Loucy (cell line): ENCODE measurements at regions not wholly inside any gene's neighbourhood (a gene's known extent, or its start where the extent isn't known, plus 50 kb on each side); places are given as distances from the start of the nearest gene placed in this dataset.

Experiments
- H2AFZ ChIP-seq: fragments of 200-600 bp; sonication (generic); 2 replicates; pipeline ENCODE4 v1.6.0; 2016; ENCODE audit warnings: antibody characterized with exemption, mild to moderate bottlenecking, low read length, moderate library complexity
- H3F3A ChIP-seq: fragments of 200-600 bp; 2 replicates; pipeline ENCODE4 v1.6.0; 2016; ENCODE audit warnings: antibody characterized with exemption, low read depth, mild to moderate bottlenecking
- H3K27me3 ChIP-seq: fragments of 200-600 bp; sonication (generic); 2 replicates; pipeline ENCODE4 v1.6.1; 2014; ENCODE audit warnings: low read length, mild to moderate bottlenecking; ENCODE audit not compliant: insufficient read depth, poor library complexity, severe bottlenecking
- H3K36me3 ChIP-seq: fragments of 200-600 bp; sonication (generic); 2 replicates; pipeline ENCODE4 v1.6.1; 2016; ENCODE audit warnings: low read length; ENCODE audit not compliant: insufficient read depth
- H3K4me1 ChIP-seq: fragments of 200-600 bp; sonication (generic); 2 replicates; pipeline ENCODE4 v1.5.1; 2014; ENCODE audit warnings: low read length, mild to moderate bottlenecking; ENCODE audit not compliant: insufficient read depth, poor library complexity, severe bottlenecking
- H3K4me2 ChIP-seq: fragments of 200-600 bp; sonication (generic); 2 replicates; pipeline ENCODE4 v1.6.0; 2014; ENCODE audit warnings: antibody characterized with exemption, low read length, low read depth, mild to moderate bottlenecking; ENCODE audit not compliant: poor library complexity, severe bottlenecking
- H3K4me3 ChIP-seq: fragments of 200-600 bp; sonication (generic); 2 replicates; pipeline ENCODE4 v1.5.1; 2014; ENCODE audit warnings: low read length, mild to moderate bottlenecking, mixed read lengths; ENCODE audit not compliant: poor library complexity, severe bottlenecking
- H3K79me2 ChIP-seq: fragments of 200-600 bp; sonication (generic); 2 replicates; pipeline ENCODE4 v1.6.1; 2014; ENCODE audit warnings: low read length; ENCODE audit not compliant: insufficient read depth
- H3K9ac ChIP-seq: fragments of 200-600 bp; sonication (generic); 2 replicates; pipeline ENCODE4 v1.6.0; 2014; ENCODE audit warnings: mild to moderate bottlenecking, low read depth, low read length, moderate library complexity; ENCODE audit not compliant: poor library complexity, severe bottlenecking
- H3K9me2 ChIP-seq: fragments of 200-600 bp; sonication (generic); replicated peaks from 2 replicates; pipeline ENCODE4 v1.6.1; 2016; ENCODE audit warnings: low read depth, low read length, mixed read lengths
- H3K9me3 ChIP-seq: fragments of 200-600 bp; sonication (generic); 2 replicates; pipeline ENCODE4 v1.6.1; 2014; ENCODE audit warnings: mild to moderate bottlenecking, antibody characterized with exemption, low read length, low read depth; ENCODE audit not compliant: insufficient read depth
- H4K20me1 ChIP-seq: fragments of 200-600 bp; sonication (generic); 2 replicates; pipeline ENCODE4 v1.6.0; 2014; ENCODE audit warnings: antibody characterized with exemption, low read length, mild to moderate bottlenecking; ENCODE audit not compliant: insufficient read depth, poor library complexity, severe bottlenecking
- EZH2phosphoT487 ChIP-seq: fragments of 200-600 bp; IDR thresholded peaks from 2 replicates; pipeline ENCODE4 v1.6.1; 2018; ENCODE audit warnings: antibody characterized with exemption, mild to moderate bottlenecking, moderate library complexity, borderline replicate concordance
- TF ChIP-seq, protein P1 (sequence below): fragments of 200-600 bp; sonication (generic); conservative IDR thresholded peaks from 2 replicates; pipeline ENCODE4 v1.5.1; 2014; ENCODE audit warnings: mild to moderate bottlenecking, antibody characterized with exemption, low read length

DNA sequence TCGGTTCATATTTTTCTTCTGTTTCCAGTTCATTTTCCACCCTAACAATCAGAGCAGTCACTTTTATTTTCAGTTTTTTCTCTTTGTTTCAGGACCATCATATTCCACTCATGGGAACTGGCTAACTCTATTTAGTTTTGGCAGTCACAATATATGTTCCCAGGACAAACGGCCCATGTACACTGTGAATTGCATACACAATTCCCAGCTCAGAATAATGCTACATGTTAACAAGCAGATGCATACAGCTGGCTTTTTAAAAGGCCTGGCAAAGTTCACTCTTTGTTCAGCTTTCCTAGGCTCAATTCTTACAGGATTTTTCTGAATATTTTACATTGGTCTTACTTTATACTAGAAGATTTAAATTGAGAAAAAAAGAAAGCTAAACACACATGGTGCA is 224.9 kb downstream of the ANKRD50 start:
- Histone ChIP-seq H3K4me2 (no peak overlapping the region), H3K4me1 (no peaks in the 10 kb centered on the region), H3K27me3 (no peaks in the 10 kb centered on the region), H3K36me3 (no peaks in the 10 kb centered on the region), H3K9ac (no peak overlapping the region), H3F3A (no peaks in the 10 kb centered on the region), H3K9me2 (no peaks in the 10 kb centered on the region), H2AFZ (no peak overlapping the region), H3K79me2 (no peaks in the 10 kb centered on the region), H4K20me1 (no peaks in the 10 kb centered on the region), H3K4me3 (no peak overlapping the region), H3K9me3 (no peaks in the 10 kb centered on the region)
- TF ChIP-seq EZH2phosphoT487 = no peak
- TF ChIP-seq, protein P1, sequence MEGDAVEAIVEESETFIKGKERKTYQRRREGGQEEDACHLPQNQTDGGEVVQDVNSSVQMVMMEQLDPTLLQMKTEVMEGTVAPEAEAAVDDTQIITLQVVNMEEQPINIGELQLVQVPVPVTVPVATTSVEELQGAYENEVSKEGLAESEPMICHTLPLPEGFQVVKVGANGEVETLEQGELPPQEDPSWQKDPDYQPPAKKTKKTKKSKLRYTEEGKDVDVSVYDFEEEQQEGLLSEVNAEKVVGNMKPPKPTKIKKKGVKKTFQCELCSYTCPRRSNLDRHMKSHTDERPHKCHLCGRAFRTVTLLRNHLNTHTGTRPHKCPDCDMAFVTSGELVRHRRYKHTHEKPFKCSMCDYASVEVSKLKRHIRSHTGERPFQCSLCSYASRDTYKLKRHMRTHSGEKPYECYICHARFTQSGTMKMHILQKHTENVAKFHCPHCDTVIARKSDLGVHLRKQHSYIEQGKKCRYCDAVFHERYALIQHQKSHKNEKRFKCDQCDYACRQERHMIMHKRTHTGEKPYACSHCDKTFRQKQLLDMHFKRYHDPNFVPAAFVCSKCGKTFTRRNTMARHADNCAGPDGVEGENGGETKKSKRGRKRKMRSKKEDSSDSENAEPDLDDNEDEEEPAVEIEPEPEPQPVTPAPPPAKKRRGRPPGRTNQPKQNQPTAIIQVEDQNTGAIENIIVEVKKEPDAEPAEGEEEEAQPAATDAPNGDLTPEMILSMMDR = no peak

DNA sequence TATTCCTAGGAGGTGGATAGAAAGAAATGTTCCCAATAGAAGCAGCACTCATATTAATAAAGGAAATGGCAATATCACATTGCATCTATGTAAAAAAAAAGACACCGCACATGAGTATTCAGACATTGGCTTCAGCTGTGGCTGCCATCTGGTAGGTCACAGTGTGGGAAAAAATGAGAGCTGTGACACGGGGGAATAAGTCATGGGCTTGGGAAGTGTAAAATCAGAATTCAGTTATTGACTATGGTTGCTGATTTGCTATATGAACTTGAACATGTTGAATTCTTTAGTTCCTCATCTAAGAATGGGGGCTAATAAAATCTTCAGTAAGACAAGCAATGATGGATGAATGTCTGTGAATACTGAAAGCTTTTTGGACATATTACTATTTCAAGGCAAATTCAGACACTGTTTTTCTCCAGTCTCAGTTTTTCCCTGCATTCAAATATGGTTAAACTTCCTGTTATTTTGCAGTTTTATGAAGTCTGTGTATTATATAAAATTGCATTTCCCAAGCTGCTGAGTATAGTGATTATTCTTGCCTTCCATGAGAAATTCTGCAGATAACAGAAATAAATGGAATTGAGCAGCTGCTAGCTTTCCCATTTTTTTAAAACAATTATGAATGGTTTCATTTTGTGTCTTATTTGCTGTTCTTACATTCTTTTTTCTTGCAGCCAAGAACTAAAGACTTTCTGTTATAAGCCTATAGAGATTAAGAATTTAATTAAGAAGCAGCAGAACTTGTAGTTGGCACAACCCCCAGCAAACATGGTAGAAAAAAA is 221.0 kb downstream of the ANKRD50 start:
- no peak overlapping the region for H3K4me3 ChIP-seq
- no peaks in the 10 kb centered on the region for H3K9me2 ChIP-seq
- H3K9me3 ChIP-seq = no peaks in the 10 kb centered on the region
- H3K27me3 ChIP-seq = no peaks in the 10 kb centered on the region
- H3K36me3 ChIP-seq = no peaks in the 10 kb centered on the region
- H3K79me2 ChIP-seq = no peaks in the 10 kb centered on the region
- H3K4me2 ChIP-seq = no peak overlapping the region
- H4K20me1 ChIP-seq = no peaks in the 10 kb centered on the region
- TF ChIP-seq, protein P1 = no peak
- H3K4me1 ChIP-seq = no peaks in the 10 kb centered on the region
- no peak overlapping the region for H3K9ac ChIP-seq
- H2AFZ ChIP-seq = no peak overlapping the region
- H3F3A ChIP-seq = no peaks in the 10 kb centered on the region

DNA sequence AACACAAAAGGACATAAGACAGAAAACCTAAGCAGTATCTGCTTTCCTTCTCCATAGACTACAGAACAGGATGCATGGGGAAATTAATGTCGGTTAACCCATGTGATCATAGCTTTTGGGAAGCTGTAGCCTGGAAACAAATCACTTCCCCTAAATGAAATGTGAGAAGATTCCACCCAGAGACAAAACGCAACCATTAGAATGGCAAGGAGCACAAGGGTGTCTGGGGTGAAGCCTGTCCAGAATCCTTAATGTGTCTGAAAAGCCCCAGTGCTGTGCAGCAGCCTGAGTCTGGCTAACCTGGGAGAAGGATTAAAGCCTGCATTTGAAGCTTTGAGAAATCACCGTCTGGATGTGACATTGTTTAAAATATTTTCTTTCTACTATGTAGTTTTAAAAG is 213.3 kb downstream of the ANKRD50 start:
- Histone ChIP-seq H3K36me3 (no peaks in the 10 kb centered on the region), H3K9me3 (no peaks in the 10 kb centered on the region), H3K4me2 (no peak overlapping the region), H3K79me2 (no peaks in the 10 kb centered on the region), H3K9me2 (no peaks in the 10 kb centered on the region), H3K27me3 (no peaks in the 10 kb centered on the region), H3K4me3 (no peak overlapping the region), H3K4me1 (no peaks in the 10 kb centered on the region), H2AFZ (no peak overlapping the region), H3F3A (no peaks in the 10 kb centered on the region), H4K20me1 (no peaks in the 10 kb centered on the region), H3K9ac (no peak overlapping the region)
- TF ChIP-seq EZH2phosphoT487 = no peak
- TF ChIP-seq, protein P1 = no peak
